ENCODE measurements at regions not wholly inside any gene's neighbourhood (a gene's known extent, or its start where the extent isn't known, plus 50 kb on each side); places are given as distances from the start of the nearest gene placed in this dataset.

DNA sequence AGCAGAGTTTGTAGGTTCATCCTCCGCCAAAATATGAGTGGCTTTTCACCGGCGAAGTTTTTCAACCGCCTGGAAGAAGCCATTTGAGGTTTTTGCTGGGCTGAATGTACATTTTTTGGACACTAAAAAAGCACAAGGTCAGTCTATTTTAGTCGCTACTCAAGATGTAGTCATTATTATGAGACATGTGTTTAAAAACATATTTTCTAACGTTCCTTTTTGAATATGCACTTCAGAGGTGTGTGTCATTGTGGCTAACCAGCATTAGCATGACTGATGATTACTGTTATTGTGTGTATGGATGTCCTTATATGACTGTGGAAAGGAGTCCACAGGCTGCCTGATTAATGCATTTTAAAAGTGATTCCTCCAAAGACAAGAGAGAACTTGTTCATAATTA, 605.4 kb downstream of the INHBA start:
- TF ChIP-seq SNAI2 (CRISPR knock-in tag; IDR thresholded peaks at IDR 0.05) (no peak), ZNF8 (CRISPR knock-in tag; IDR thresholded peaks at IDR 0.05) (no peak), ZC3H10 (CRISPR knock-in tag; IDR thresholded peaks at IDR 0.05) (no peak), CSDC2 (CRISPR knock-in tag; IDR thresholded peaks at IDR 0.05) (no peak), RARB (CRISPR knock-in tag; IDR thresholded peaks at IDR 0.05) (no peak), OSR1 (CRISPR knock-in tag; IDR thresholded peaks at IDR 0.05) (no peak), BACH2 (CRISPR knock-in tag; IDR thresholded peaks at IDR 0.05; ENCODE audit: borderline replicate concordance) (no peak), PPARA (CRISPR knock-in tag; IDR thresholded peaks at IDR 0.05; ENCODE audit: borderline replicate concordance) (no peak), ISL1 (CRISPR knock-in tag; IDR thresholded peaks at IDR 0.05) (no peak), CREB5 (CRISPR knock-in tag; IDR thresholded peaks at IDR 0.05; ENCODE audit: low read depth) (no peak), ZFP3 (CRISPR knock-in tag; IDR thresholded peaks at IDR 0.05) (no peak), ZNF70 (CRISPR knock-in tag; IDR thresholded peaks at IDR 0.05) (no peak), TOX (CRISPR knock-in tag; IDR thresholded peaks at IDR 0.05; ENCODE audit: borderline replicate concordance) (no peak), ESRRG (CRISPR knock-in tag; IDR thresholded peaks at IDR 0.05) (no peak)
- TF ChIP-seq, protein P1, sequence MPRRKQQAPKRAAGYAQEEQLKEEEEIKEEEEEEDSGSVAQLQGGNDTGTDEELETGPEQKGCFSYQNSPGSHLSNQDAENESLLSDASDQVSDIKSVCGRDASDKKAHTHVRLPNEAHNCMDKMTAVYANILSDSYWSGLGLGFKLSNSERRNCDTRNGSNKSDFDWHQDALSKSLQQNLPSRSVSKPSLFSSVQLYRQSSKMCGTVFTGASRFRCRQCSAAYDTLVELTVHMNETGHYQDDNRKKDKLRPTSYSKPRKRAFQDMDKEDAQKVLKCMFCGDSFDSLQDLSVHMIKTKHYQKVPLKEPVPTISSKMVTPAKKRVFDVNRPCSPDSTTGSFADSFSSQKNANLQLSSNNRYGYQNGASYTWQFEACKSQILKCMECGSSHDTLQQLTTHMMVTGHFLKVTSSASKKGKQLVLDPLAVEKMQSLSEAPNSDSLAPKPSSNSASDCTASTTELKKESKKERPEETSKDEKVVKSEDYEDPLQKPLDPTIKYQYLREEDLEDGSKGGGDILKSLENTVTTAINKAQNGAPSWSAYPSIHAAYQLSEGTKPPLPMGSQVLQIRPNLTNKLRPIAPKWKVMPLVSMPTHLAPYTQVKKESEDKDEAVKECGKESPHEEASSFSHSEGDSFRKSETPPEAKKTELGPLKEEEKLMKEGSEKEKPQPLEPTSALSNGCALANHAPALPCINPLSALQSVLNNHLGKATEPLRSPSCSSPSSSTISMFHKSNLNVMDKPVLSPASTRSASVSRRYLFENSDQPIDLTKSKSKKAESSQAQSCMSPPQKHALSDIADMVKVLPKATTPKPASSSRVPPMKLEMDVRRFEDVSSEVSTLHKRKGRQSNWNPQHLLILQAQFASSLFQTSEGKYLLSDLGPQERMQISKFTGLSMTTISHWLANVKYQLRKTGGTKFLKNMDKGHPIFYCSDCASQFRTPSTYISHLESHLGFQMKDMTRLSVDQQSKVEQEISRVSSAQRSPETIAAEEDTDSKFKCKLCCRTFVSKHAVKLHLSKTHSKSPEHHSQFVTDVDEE (CRISPR knock-in tag; IDR thresholded peaks at IDR 0.05) = no peak
- TF ChIP-seq, protein P2, sequence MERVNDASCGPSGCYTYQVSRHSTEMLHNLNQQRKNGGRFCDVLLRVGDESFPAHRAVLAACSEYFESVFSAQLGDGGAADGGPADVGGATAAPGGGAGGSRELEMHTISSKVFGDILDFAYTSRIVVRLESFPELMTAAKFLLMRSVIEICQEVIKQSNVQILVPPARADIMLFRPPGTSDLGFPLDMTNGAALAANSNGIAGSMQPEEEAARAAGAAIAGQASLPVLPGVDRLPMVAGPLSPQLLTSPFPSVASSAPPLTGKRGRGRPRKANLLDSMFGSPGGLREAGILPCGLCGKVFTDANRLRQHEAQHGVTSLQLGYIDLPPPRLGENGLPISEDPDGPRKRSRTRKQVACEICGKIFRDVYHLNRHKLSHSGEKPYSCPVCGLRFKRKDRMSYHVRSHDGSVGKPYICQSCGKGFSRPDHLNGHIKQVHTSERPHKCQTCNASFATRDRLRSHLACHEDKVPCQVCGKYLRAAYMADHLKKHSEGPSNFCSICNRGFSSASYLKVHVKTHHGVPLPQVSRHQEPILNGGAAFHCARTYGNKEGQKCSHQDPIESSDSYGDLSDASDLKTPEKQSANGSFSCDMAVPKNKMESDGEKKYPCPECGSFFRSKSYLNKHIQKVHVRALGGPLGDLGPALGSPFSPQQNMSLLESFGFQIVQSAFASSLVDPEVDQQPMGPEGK (CRISPR knock-in tag; IDR thresholded peaks at IDR 0.05; ENCODE audit: borderline replicate concordance) = no peak
- peak; percentile 44; the same call in 2 of the 3 replicates for ATAC-seq

- TF ChIP-seq GLIS3 (CRISPR knock-in tag; IDR thresholded peaks at IDR 0.05) (no peak), BACH2 (CRISPR knock-in tag; IDR thresholded peaks at IDR 0.05; ENCODE audit: borderline replicate concordance) (no peak), RARB (CRISPR knock-in tag; IDR thresholded peaks at IDR 0.05) (no peak), CREB5 (CRISPR knock-in tag; IDR thresholded peaks at IDR 0.05; ENCODE audit: low read depth) (no peak), TCF4 (CRISPR knock-in tag; IDR thresholded peaks at IDR 0.05; ENCODE audit: borderline replicate concordance) (no peak), ISL1 (CRISPR knock-in tag; IDR thresholded peaks at IDR 0.05) (no peak), SNAI2 (CRISPR knock-in tag; IDR thresholded peaks at IDR 0.05) (no peak), ZNF70 (CRISPR knock-in tag; IDR thresholded peaks at IDR 0.05) (no peak), OSR1 (CRISPR knock-in tag; IDR thresholded peaks at IDR 0.05) (no peak), ZFP3 (CRISPR knock-in tag; IDR thresholded peaks at IDR 0.05) (no peak), TOX (CRISPR knock-in tag; IDR thresholded peaks at IDR 0.05; ENCODE audit: borderline replicate concordance) (no peak)
- TF ChIP-seq, protein P3, sequence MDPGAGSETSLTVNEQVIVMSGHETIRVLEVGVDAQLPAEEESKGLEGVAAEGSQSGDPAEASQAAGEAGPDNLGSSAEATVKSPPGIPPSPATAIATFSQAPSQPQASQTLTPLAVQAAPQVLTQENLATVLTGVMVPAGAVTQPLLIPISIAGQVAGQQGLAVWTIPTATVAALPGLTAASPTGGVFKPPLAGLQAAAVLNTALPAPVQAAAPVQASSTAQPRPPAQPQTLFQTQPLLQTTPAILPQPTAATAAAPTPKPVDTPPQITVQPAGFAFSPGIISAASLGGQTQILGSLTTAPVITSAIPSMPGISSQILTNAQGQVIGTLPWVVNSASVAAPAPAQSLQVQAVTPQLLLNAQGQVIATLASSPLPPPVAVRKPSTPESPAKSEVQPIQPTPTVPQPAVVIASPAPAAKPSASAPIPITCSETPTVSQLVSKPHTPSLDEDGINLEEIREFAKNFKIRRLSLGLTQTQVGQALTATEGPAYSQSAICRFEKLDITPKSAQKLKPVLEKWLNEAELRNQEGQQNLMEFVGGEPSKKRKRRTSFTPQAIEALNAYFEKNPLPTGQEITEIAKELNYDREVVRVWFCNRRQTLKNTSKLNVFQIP (CRISPR knock-in tag; IDR thresholded peaks at IDR 0.05; ENCODE audit: borderline replicate concordance, low read depth) = no peak
Observed at GRCh38 chr7:41096917-41097316, 606.0 kb downstream of the INHBA start.

GRCh38 chr7:41093141-41093540, 609.7 kb downstream of the INHBA start:
- ATAC-seq = no peak

More at GRCh38 chr7:41096917-41097316, 606.0 kb downstream of the INHBA start:
- ATAC-seq = 0 out of 3 replicates have a peak, but pooled peaks have one; percentile 20

More at GRCh38 chr7:41093141-41093540, 609.7 kb downstream of the INHBA start:
- TF ChIP-seq, protein P1 (CRISPR knock-in tag; IDR thresholded peaks at IDR 0.05) = no peak
- TF ChIP-seq GLIS3 (CRISPR knock-in tag; IDR thresholded peaks at IDR 0.05) = no peak
- no peak for TF ChIP-seq ZNF70 (CRISPR knock-in tag; IDR thresholded peaks at IDR 0.05)
- TF ChIP-seq RARB (CRISPR knock-in tag; IDR thresholded peaks at IDR 0.05) = no peak

All from SK-N-SH treated with all-trans-retinoic acid at 6 μM for 48 hours (cell line).